Lower leg skin (tissue), 3 donors: ENCODE measurements at regions not wholly inside any gene's neighbourhood (a gene's known extent, or its start where the extent isn't known, plus 50 kb on each side); places are given as distances from the start of the nearest gene placed in this dataset.

ENCODE experiments used
- CTCF ChIP-seq, 3 donors: fragments of 450-650 bp; IDR thresholded peaks; one replicate each; pipeline ENCODE4 v1.5.1; 2016; ENCODE audit warnings: antibody characterized with exemption in 3 of 3, mild to moderate bottlenecking in 3 of 3, moderate library complexity in 2 of 3
- POLR2A ChIP-seq, 2 donors: fragments of 450-650 bp; IDR thresholded peaks; one replicate each; pipeline ENCODE4 v1.6.1; 2016 to 2017; ENCODE audit warnings: antibody characterized with exemption in 2 of 2, mild to moderate bottlenecking in 1 of 2, moderate library complexity in 1 of 2

DNA sequence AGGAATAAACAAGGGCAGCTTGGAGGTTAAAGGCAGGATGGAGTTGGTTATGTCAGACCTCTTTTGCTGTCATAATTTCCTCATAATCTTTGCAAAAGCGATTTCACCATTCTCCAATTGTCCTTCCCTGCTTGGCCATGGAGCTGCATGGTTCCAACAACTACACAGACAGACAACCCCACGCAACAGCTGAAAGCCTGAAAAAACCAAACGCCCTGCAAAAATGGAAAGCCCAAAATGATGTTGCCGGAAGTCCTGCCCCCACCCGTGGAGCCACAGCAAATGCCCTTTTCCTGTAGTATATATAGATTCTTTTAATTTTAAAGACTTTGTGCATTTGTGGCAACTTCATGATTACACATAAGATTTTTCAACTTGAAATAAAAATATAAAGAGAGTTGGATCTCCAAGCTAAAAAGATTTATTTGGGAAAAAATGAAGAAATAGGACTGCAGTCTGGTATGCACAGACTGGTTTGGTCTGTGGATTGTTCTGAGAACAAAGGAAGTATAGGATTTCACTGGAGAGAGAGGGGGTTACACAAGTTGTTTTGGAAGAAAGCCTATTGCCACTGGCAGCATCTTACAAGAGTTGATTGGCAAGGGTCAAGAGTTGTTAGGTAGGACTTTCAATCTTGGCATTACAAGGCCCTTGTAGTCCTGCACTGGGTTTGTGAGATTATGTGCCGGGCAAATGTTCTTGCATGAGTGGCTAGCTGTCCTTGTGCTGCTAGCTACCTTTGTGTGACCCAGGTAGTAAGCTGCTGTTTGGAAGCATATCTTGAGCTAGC is 190.0 kb downstream of the C6orf118 start:
- TF ChIP-seq CTCF (IDR thresholded peaks at IDR 0.05) (no peak), POLR2A (IDR thresholded peaks at IDR 0.05) (no peak)
